Stimulated activated CD4-positive, alpha-beta T cell treated with anti-CD3 and anti-CD28 coated beads, Interleukin-2, amount 100 ng/mL, for 48 hours (primary cell): ENCODE measurements at regions not wholly inside any gene's neighbourhood (a gene's known extent, or its start where the extent isn't known, plus 50 kb on each side); places are given as distances from the start of the nearest gene placed in this dataset.
"Not testable (repeated sequence)": the region's sequence is repeated elsewhere in the genome, so short reads cannot be mapped to it uniquely, and the experiment has no call there.

Source experiments
- DNase-seq, 2 donors: peaks; one replicate each; pipeline ENCODE4 v3.0.0-alpha.2; 2020

DNA sequence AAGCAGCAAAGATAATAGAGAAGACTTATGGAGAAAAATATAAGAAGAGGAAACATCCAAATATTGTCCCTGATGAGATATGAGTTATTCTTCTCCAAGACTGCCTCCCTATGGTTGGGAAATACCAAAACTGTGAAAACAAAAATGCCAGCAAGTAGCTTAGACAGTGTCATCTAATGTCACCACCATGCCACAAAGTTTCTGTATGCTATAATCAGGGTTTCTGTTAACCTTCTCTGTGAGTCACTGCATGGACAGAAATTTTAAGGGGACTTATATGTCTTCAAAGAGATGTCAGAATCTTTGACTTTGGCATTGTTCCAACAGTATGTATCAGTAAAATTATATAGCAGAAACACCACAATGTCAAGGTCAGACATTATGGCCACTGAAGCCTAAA, 222.6 kb downstream of the KDM5D start:
- DNase-seq, result no peak

DNA sequence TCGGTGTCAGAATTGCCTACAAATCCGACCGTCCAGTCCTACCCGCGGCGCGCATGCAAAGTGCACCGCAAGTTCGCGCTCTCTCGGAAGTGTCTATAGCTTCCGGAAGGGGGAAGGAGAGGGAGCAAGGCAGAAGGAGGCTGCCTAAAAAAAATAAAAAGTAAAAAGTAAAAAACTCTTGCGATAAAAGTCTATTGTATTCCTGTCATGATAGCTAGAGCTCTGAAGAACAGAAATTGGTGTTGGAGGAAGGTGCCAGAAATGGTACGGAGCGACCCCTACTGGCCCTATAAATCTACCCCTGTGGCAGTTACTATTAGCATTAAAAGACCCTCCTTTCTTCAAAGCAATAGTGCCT, 241.5 kb downstream of the KDM5D start:
- DNase-seq, result no peak

DNA sequence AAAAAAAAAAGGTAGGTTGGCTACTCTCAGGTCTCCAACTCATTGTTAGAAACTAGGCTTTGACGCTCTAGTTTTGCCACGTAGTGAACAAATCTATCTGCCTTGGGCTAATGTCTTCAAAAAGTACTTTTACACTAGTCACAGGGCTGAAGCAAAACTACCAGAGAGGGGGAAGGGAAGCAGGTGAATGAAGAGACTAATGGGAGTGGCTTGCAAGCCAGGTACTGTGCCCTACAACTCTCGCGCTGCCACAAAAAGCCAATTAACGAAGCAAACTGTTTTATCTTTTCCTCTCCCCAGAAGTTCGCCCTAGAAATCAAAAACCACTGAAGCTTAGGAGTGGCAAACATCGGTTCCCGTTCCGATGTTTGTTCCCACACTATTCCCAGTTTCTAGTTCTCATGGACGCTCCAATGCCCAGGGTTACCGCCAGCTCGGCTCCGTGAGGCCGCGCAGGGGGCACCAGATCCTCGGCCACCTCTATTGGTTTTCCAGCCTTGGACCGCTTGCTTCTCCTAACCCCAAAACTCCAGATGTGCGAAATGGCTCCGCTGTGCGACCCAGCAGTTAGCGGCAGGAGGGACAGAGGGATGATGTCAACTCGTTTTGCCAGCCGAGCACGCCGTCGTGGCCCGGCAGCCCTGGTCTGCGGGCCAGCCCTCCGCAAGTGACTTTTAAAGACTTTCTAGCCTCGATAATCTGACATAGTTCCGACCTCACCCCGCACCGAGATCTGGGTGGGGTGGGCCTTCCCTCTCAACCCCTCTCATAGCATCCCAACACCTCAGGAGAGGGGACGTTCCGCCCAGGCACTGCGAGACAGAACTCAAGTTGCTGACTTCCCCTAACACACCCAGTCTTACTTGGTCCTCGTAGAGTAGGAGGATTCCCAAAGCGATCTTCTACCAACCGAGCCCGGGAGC, 242.1 kb downstream of the KDM5D start:
- no peak for DNase-seq

DNA sequence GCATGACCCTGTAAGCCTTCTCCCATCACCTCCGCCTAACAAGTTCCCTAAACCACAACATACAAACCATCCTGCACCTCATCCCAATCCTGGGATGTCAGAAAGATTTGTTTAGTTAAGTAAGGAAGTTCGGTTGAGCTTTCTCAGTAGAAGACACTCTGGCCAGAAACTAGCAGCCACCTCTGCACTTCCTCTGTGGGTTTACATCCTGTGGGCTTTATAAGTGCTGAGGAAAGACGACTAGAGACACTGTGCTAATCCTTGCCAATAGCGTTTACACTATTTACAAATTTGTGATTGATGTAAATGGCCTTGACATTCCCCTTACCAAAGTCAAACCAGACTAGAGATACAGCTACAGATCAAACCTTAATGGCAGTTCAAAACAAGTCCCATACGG, 246.0 kb downstream of the KDM5D start:
- DNase-seq, result no peak

DNA sequence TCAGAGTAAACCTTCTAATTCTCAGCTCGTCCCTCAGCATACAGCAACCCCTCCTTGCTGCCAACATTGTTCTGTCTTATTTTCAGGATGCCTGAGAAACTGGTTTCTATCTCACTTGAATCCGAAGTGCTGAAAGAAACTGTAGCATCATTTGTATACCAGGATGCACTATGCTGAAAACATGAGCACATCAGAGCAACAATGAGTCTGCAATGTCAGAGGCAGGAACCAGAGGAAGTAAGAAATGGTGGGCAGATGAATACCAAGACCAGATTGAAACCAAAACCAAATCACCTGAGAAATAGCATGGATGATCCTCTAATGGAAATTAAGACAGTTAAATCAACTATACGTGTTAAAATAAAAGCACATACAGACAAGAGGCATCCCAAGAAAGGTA, 257.0 kb downstream of the KDM5D start:
- no peak for DNase-seq

DNA sequence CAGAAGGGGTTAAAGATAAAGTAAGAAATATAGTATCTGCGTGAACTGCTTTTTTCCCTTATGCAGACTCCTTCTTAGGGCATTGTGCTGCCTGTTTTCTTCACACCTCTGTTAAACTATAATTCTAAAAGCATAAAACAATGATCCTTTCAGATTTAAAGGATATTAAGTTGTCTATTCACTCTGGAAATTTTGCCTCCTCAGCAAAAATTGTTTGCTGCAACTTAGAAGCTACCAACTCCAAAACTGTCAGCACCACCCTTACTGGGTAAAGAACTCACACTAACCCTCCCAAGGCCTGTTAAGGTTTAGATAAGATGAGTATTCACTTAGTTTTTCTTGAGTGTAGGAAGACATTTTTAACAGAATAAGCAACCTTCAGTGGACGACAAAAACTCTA, 259.5 kb downstream of the KDM5D start:
- no peak for DNase-seq

DNA sequence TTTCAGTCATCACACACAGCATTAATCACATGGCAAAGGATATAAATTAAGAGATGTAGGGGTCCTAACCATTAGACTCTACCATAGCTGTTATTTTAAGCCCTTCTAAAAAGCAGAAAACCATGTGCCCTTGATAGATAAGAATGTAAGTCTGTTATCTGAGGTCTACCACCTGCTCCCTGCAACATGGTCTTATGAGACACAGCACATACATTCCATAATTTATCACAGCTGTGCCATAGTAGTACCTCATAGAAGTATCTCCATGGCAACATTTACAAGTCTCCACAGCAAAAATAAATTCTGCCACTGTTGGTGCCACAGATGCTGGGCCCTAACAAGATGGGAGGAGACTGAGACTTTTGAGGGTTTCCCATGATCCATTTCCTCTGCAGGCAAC, 265.4 kb downstream of the KDM5D start:
- no peak for DNase-seq

DNA sequence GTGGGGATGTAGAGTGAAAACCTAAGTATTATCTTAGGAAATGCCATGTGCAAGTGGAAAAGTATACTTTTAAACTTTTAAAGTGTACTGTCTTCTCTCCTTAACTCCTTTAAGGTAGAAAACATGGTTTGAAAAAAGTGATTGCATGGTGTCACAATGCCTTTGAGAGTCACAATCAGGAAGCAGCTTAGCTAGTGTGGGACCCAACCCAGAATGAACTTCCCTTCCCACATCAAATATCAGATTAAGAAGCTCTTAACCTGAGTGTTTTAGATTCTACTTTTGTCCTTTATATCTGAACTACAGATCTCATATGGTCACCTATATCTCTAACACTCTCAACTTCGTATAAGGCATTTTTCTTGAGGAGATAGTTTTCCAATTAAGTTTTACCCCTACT, 266.6 kb downstream of the KDM5D start:
- no peak for DNase-seq

DNA sequence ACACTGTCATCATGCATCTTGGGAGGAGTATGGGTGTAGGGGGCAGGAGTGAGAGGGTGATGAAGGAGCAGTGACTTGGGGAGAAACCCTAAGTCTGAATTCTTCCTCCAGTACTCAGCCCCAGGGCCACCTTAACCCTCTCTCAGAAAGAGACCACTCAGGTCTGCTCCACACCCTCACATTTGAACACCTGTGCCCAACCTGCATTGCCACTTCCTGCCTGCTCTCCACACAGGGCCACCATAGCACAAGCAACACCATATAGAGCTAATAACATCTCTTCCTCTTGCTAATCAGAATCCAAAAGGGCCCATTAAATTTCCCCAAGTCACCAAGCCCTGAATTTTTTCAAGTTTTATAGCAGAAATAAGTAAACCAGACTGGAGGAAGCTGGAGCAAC, 278.7 kb downstream of the KDM5D start:
- DNase-seq, result no peak

DNA sequence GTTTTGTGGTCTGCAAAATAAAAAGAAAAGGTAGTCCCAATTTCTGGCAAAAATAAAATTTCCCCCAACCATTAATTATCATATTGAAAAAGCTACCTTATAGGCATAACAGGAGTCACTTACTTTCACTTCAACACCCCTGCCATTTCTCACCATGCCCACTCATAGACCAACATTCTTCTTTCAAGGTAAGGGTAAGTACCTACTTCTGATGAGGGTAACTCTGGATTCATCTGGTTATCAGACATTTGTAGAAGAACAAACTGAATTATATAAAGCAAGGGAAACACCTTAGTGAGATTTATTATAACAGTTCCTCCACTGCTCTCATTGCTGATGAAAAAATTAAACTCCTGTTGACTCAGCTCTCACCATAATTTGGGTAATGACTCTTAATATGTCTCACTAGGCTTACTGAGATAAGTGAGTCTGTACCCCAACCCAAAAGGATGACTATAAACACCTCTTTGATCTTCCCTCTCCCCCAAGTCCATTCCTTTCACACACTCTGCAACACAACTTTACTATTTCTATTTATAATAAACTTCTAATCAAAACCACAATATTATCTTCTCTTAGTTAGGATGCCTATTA, 287.6 kb downstream of the KDM5D start:
- no peak for DNase-seq

DNA sequence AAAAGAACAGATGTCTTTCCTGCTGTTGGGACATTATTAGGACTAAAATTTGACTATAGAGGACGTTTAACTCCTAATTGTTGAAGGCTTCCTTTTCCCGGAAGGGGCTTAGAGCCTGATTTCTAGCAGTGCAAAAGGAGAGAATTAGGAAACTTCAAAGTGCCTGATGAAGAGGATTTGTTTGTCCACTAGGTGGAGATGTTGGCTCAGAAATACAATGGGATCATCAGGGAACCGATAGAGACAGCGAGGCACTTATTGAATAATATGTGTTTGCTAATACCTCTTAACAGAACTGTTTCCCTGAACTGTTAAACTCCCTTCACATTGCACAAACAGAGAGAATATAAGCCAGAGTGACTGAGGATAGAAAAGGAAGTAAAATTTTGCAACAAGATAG, 311.5 kb downstream of the KDM5D start:
- peak in 1 of 2 donors; percentile 12 for DNase-seq

DNA sequence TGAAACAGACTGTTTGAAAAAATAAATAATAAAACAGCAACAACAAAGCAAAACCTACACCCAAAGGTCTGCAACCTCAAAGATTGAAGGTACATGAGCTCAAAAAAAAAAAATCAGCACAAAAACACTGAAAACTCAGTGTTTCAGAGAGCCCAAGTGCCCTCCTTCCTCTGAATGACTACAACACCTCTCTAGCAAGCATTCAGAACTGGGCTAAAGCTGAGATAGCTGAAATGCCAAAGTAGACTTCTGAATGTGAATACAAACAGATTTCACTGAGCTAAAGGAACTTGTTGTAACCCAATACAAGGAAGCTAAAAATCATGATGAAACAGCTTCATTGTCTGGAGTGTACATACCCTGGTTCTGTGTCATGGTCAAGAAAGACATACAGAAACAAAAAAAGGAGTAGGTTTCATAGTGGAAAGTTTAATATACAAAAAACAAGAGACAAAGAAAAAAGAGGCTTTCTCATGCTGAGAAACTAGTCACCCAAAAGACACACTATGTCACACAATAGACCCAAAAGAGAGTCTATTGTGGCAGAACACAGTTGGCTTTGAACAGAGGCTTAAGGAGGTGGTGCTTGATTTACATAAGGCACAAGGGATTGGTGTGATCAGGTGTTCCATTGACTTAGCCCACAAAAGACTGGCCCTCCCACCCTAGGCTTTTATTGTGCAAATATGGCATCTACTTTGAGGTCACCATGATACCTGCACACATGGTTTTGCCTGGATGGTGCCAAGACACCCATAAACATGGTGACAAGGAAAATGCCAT, 316.6 kb downstream of the KDM5D start:
- no peak for DNase-seq

DNA sequence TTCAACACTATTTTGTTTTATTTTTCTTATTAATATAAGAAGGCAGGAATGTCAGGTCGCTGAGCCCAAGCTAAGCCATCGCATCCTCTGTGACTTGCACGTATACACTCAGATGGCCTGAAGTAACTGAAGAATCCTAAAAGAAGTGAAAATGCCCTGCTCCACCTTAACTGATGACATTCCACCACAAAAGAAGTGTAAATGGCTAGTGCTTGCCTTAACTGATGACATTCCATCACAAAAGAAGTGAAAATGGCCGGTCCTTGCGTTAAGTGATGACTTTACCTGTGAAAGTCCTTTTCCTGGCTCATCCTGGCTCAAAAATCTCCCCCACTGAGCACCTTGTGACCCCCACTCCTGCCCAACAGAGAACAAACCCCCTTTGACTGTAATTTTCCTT, 317.3 kb downstream of the KDM5D start:
- not testable (repeated sequence) for DNase-seq

DNA sequence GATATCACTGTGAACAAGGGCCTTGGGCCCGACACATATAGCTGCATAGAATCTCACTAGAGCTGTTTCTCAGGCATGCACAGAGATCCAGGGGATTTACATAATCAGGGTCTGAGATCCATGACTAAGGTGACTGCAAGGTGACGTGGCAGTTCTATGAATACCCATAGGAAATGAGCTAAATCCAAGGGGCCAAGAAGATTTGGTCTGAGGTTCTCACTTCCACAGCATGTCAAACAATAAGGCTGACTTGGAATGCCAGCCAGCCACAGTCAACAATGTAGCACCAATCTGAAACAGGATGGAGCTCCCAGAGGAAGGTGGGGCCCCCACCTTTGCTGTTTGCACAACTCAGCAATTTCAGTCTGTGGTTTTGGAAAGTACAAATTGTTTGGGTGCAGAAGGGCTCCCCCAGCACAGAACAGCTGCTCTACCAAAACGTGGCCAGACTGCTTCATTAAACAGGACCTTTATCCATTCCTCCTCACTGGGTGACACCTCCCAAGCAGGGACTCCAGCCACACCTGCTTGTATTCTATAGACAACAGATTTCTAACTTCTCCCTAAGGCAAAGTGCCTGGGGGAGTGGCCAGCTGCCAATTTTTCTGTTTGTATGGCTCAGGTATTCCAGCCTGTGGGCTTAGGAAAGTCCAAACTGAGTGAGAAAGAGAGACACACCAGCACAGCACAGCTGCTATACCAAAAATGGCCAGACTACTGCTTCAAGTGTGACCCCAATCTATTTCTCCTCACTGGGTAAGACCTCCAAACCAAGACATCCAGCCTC, 333.4 kb downstream of the KDM5D start:
- no peak for DNase-seq

DNA sequence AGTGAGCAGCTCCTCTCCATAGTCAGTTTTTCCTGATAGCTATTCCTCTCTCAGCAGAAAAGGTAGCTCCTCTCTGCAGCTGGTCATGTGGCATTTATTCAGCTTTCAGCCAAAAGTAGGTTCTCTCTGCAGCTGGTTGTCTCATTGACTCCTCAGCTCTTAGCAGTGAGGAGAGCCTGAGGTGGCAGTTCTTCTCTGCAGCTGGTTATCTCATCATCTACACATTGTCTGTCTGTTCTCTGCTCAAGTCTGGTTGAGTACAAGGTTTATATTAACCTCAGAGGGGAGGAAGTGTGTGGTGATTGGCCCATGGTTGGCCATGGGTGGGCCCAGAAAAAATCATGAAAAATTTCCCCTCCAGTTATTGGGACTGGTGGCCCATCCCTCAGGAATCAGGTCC, 338.3 kb downstream of the KDM5D start:
- DNase-seq, result no peak

DNA sequence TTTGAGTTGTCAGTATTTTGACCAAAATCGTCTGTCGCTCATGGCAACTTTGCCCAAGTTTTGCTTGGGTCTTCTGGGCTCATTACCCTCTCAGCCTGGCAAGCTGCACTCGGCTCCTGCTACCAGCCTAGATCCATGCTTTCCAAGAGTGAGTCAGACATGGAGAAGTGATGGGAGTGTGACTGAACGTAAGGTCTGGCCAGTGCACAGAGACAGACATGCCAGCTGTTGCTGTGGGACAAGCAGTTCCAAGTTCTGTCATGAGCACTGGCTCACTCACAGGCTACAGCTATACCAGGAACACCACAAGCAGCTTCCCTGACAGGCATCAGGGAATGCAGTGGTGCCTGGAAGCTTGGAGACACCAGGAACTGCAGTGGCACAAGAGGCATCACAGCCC, 338.9 kb downstream of the KDM5D start:
- no peak for DNase-seq

DNA sequence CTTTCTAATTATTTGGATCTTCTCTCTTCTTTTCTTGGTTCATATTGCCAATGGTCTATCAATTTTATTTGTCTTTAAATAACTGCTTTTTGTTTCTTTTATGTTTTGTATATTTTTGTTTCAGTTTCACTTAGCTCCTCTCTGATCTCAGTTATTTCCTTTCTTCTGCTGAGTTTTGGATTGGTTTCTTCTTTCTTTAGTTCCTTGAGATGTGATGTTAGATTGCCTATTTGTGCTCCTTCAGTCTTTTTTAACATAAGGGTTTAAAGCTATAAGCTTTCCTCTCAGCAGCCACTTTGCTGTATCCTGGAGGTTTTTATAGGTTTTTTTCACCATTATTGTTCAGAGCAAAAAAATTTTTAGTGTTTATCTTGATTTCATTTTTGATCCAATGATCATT, 351.6 kb downstream of the KDM5D start:
- DNase-seq, result no peak

DNA sequence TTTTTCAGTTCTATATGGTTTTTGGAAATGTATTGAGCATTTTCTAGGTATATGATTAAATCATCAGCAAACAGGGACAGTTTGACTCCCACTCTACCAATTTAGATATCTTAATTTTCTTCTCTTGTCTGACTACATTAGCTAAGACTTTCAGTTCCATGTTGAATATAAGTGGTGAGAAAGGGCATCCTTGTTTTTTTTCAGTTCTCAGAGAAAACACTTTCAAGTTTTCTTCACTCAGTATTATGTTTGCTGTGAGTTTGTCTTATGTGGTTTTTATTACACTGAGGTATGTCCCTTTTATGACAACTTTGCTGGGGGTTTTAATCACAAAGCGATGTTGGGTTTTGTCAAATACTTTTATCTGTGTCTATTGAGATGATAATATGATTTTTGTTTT, 352.6 kb downstream of the KDM5D start:
- DNase-seq, result no peak

DNA sequence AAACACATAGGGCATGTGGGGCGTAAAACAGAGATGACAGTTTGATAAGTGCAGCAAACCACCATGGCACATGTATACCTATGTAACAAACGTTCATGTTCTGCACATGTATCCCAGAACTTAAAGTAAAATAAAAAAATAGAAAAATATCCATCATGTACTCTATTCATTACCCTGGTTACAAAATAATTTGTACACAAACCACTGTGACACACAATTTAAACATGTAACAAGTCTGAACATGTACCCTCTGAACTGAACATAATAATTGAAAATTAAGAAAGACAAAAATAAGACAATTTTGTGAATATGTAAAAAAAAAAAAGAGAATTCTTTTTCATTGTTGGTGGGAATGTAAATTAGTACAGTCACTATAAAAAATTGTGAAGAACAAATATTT, 379.2 kb downstream of the KDM5D start:
- DNase-seq, result no peak

DNA sequence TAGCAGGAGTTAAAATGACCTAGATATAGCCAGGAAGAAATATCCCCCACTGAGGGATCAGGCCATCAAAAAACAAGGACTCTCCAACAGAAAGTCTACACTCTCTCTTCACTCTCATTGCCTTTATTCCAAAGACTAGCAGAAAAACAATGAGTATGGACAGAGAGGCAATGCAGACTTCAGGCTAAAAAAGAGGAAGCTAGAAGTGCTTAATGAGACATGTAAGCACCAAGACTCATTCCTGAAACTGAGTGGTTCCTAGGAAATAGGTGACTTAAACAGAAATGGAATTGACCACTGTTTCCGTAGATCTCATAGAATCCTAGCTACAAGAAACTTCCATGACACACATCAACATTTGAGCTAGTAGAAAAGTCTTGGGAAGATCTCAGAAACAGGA, 387.3 kb downstream of the KDM5D start:
- no peak for DNase-seq

DNA sequence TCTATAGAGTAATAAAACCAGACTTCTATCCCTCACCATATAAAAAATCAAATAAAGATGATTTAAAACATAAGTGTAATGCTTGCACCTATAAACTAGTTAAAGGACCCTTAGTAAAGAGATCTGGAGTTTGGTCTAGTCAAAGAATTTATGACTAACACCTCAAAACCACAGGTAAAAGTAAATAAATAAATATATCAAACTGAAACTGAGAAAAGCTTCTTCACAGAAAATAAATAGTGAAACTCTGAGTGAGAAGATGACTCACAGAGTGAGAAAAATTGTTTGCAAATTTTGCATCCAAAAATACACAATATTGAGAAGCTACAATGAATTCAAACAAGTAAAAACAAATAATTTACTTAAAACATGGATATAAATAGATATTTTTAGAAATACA, 387.8 kb downstream of the KDM5D start:
- no peak for DNase-seq

DNA sequence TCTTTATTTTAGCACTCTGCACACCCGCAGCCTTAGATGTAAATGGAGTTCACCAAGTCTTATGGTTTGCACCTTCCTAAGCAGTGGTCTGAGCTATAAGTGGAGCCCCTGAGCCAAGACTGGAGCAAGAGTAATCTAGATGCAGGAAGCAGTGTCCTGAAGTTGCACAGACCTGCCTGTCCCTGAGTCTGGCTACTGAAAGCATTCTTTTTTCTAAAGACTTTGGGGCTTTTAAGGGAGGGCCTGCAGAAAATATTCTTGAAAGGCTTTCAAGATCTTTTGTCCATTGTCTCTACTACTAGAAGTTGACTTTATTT, 389.7 kb downstream of the KDM5D start:
- no peak for DNase-seq
